ENCODE measurements at regions not wholly inside any gene's neighbourhood (a gene's known extent, or its start where the extent isn't known, plus 50 kb on each side); places are given as distances from the start of the nearest gene placed in this dataset.

DNA sequence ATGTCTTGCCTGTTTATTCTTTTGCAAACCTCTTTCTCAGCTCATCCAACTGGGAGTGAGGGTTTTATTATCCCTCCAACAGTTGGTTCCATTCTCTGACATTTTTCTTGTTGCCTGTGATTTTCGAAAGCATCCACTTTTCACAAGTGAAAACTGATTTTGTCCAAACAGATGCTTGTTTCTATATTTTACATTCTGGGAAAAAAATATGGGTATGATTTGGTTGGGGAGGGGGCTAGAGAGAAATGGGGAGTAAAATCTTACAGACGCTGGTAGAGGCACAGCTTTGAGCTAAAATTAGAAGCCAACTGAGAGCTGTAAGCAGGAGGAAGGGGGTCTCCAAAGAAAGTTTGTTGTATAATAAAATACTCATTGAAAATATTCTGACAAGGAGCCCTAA is 745.3 kb upstream of the CELF4 start:
- no peak for TF ChIP-seq CTCF (IDR thresholded peaks at IDR 0.05)
- no peak for TF ChIP-seq POLR2A (IDR thresholded peaks at IDR 0.05)

Measured in testis (tissue), 2 donors.